CD4-positive, alpha-beta T cell treated with Interleukin-15 for 1 hour (primary cell): ENCODE measurements at regions not wholly inside any gene's neighbourhood (a gene's known extent, or its start where the extent isn't known, plus 50 kb on each side); places are given as distances from the start of the nearest gene placed in this dataset.

ENCODE experiments used
- DNase-seq: peaks from one replicate; pipeline ENCODE4 v3.0.0-alpha.2; 2020

GRCh38 chr15:93138681-93139250 is 49.8 kb upstream of the RGMA start:
- DNase-seq = no peak
